ENCODE measurements at regions not wholly inside any gene's neighbourhood (a gene's known extent, or its start where the extent isn't known, plus 50 kb on each side); places are given as distances from the start of the nearest gene placed in this dataset.
"Not testable (repeated sequence)": the region's sequence is repeated elsewhere in the genome, so short reads cannot be mapped to it uniquely, and the experiment has no call there.

GRCh38 chr21:31798842-31799704 is 67.2 kb upstream of the SCAF4 start:
- no peaks in the 10 kb centered on the region for H4K20me1 ChIP-seq (ENCODE audit: control insufficient read depth, insufficient read depth, low read depth, low read length)
- no peak overlapping the region for H3K27ac ChIP-seq (ENCODE audit: low read depth, low read length)
- H3K4me2 ChIP-seq (ENCODE audit: low read length), result no peak overlapping the region
- no peaks in the 10 kb centered on the region for H3K27me3 ChIP-seq (ENCODE audit: control insufficient read depth, low read length)
- TF ChIP-seq EZH2phosphoT487 (IDR thresholded peaks at IDR 0.05; ENCODE audit: borderline replicate concordance, low read length) (no peak), CTCF (IDR thresholded peaks at IDR 0.05; ENCODE audit: low read depth, low read length, poor library complexity, severe bottlenecking) (no peak)
- no peaks in the 10 kb centered on the region for H3K9me3 ChIP-seq (ENCODE audit: control insufficient read depth, insufficient read depth, low read length)
- no peaks in the 10 kb centered on the region for H3K79me2 ChIP-seq (ENCODE audit: control insufficient read depth, low read length)
- H3K4me3 ChIP-seq (ENCODE audit: low read length), result no peak overlapping the region
- H3K4me1 ChIP-seq (ENCODE audit: control insufficient read depth, low read length), result peaks cover 3% of the 10 kb centered on the region
- no peaks in the 10 kb centered on the region for H3K9me2 ChIP-seq (replicated peaks; ENCODE audit: control insufficient read depth, low read length)
- no peaks in the 10 kb centered on the region for H3F3A ChIP-seq (ENCODE audit: control insufficient read depth, insufficient read depth)
- H3K36me3 ChIP-seq (ENCODE audit: control insufficient read depth, low read length), result no peaks in the 10 kb centered on the region

- no peak overlapping the region for H3K27ac ChIP-seq (ENCODE audit: low read depth, low read length)
- H4K20me1 ChIP-seq (ENCODE audit: control insufficient read depth, insufficient read depth, low read depth, low read length), result no peaks in the 10 kb centered on the region
- no peaks in the 10 kb centered on the region; the same call in 1 of the 2 replicates for H3K4me1 ChIP-seq (ENCODE audit: control insufficient read depth, low read length)
- no peaks in the 10 kb centered on the region for H3K79me2 ChIP-seq (ENCODE audit: control insufficient read depth, low read length)
- H3K27me3 ChIP-seq (ENCODE audit: control insufficient read depth, low read length), result no peaks in the 10 kb centered on the region
- no peak overlapping the region for H3K4me3 ChIP-seq (ENCODE audit: low read length)
- no peaks in the 10 kb centered on the region for H3K9me3 ChIP-seq (ENCODE audit: control insufficient read depth, insufficient read depth, low read length)
- no peaks in the 10 kb centered on the region for H3F3A ChIP-seq (ENCODE audit: control insufficient read depth, insufficient read depth)
- TF ChIP-seq EZH2phosphoT487 (IDR thresholded peaks at IDR 0.05; ENCODE audit: borderline replicate concordance, low read length) (no peak), CTCF (IDR thresholded peaks at IDR 0.05; ENCODE audit: low read depth, low read length, poor library complexity, severe bottlenecking) (no peak)
- H3K36me3 ChIP-seq (ENCODE audit: control insufficient read depth, low read length), result no peaks in the 10 kb centered on the region
- no peaks in the 10 kb centered on the region for H3K9me2 ChIP-seq (replicated peaks; ENCODE audit: control insufficient read depth, low read length)
- no peak overlapping the region for H3K4me2 ChIP-seq (ENCODE audit: low read length)
Measured at GRCh38 chr21:31795992-31796391, 64.1 kb upstream of the SCAF4 start.

- H3K4me1 ChIP-seq (ENCODE audit: control insufficient read depth, low read length), result peaks cover 32% of the 10 kb centered on the region
- not testable (repeated sequence) for H3K4me2 ChIP-seq (ENCODE audit: low read length); H3K79me2 ChIP-seq (ENCODE audit: control insufficient read depth, low read length); H3K9me2 ChIP-seq (replicated peaks; ENCODE audit: control insufficient read depth, low read length); H3K4me3 ChIP-seq (ENCODE audit: low read length); H3K36me3 ChIP-seq (ENCODE audit: control insufficient read depth, low read length); H3F3A ChIP-seq (ENCODE audit: control insufficient read depth, insufficient read depth); H3K9me3 ChIP-seq (ENCODE audit: control insufficient read depth, insufficient read depth, low read length); H4K20me1 ChIP-seq (ENCODE audit: control insufficient read depth, insufficient read depth, low read depth, low read length); H3K27ac ChIP-seq (ENCODE audit: low read depth, low read length); H3K27me3 ChIP-seq (ENCODE audit: control insufficient read depth, low read length)
Measured at GRCh38 chr21:31790420-31790819, 58.5 kb upstream of the SCAF4 start.

- no peak overlapping the region for H3K4me2 ChIP-seq (ENCODE audit: low read length)
- peak overlapping the region; percentile 15; the same call in 1 of the 2 replicates for H3K4me3 ChIP-seq (ENCODE audit: low read length)
- H3K27ac ChIP-seq (ENCODE audit: low read depth, low read length), result peak overlapping the region; percentile 56; the same call in 1 of the 2 replicates
- H3K9me3 ChIP-seq (ENCODE audit: control insufficient read depth, insufficient read depth, low read length), result peaks cover 4% of the 10 kb centered on the region; the same call in 1 of the 2 replicates
- no peaks in the 10 kb centered on the region for H4K20me1 ChIP-seq (ENCODE audit: control insufficient read depth, insufficient read depth, low read depth, low read length)
- no peaks in the 10 kb centered on the region for H3K36me3 ChIP-seq (ENCODE audit: control insufficient read depth, low read length)
- no peaks in the 10 kb centered on the region for H3F3A ChIP-seq (ENCODE audit: control insufficient read depth, insufficient read depth)
- TF ChIP-seq CTCF (IDR thresholded peaks at IDR 0.05; ENCODE audit: low read depth, low read length, poor library complexity, severe bottlenecking), result no peak
- no peak for TF ChIP-seq EZH2phosphoT487 (IDR thresholded peaks at IDR 0.05; ENCODE audit: borderline replicate concordance, low read length)
- H3K27me3 ChIP-seq (ENCODE audit: control insufficient read depth, low read length), result no peaks in the 10 kb centered on the region
- H3K79me2 ChIP-seq (ENCODE audit: control insufficient read depth, low read length), result no peaks in the 10 kb centered on the region
- peaks cover 32% of the 10 kb centered on the region for H3K4me1 ChIP-seq (ENCODE audit: control insufficient read depth, low read length)
- H3K9me2 ChIP-seq (replicated peaks; ENCODE audit: control insufficient read depth, low read length), result no peaks in the 10 kb centered on the region
Measured at GRCh38 chr21:31788581-31788980, 56.7 kb upstream of the SCAF4 start.

GRCh38 chr21:31787691-31788090 is 55.8 kb upstream of the SCAF4 start:
- not testable (repeated sequence) for H3F3A ChIP-seq (ENCODE audit: control insufficient read depth, insufficient read depth); H3K36me3 ChIP-seq (ENCODE audit: control insufficient read depth, low read length); H3K9me3 ChIP-seq (ENCODE audit: control insufficient read depth, insufficient read depth, low read length); H3K9me2 ChIP-seq (replicated peaks; ENCODE audit: control insufficient read depth, low read length); H4K20me1 ChIP-seq (ENCODE audit: control insufficient read depth, insufficient read depth, low read depth, low read length); H3K79me2 ChIP-seq (ENCODE audit: control insufficient read depth, low read length); H3K27me3 ChIP-seq (ENCODE audit: control insufficient read depth, low read length)
- Histone ChIP-seq H3K4me3 (ENCODE audit: low read length) (peak overlapping the region; percentile 15; the same call in 1 of the 2 replicates), H3K27ac (ENCODE audit: low read depth, low read length) (peak overlapping the region; percentile 56), H3K4me1 (ENCODE audit: control insufficient read depth, low read length) (peaks cover 32% of the 10 kb centered on the region), H3K4me2 (ENCODE audit: low read length) (peak overlapping the region; percentile 47)

Measured in DOHH2 (cell line).